Keratinocyte (primary cell): ENCODE measurements at regions not wholly inside any gene's neighbourhood (a gene's known extent, or its start where the extent isn't known, plus 50 kb on each side); places are given as distances from the start of the nearest gene placed in this dataset.

Experiments
- EZH2 ChIP-seq: IDR thresholded peaks from one replicate; pipeline ENCODE4 v1.6.1; 2012; ENCODE audit warnings: inconsistent platforms, mild to moderate bottlenecking, low read length, moderate library complexity
- TF ChIP-seq, protein P1 (sequence below), 3 experiments: IDR thresholded peaks in 1 of 3; conservative IDR thresholded peaks in 1 of 3; optimal IDR thresholded peaks in 1 of 3; 2 replicates in 2 of 3; 3 replicates in 1 of 3; pipeline versions ENCODE3 to v1.5.1; 2011; ENCODE audit warnings: low read length in 3 of 3, mild to moderate bottlenecking in 3 of 3, moderate library complexity in 2 of 3, control low read depth in 1 of 3, inconsistent platforms in 1 of 3; ENCODE audit not compliant: insufficient read depth in 2 of 3; ENCODE audit errors: extremely low read depth in 1 of 3

DNA sequence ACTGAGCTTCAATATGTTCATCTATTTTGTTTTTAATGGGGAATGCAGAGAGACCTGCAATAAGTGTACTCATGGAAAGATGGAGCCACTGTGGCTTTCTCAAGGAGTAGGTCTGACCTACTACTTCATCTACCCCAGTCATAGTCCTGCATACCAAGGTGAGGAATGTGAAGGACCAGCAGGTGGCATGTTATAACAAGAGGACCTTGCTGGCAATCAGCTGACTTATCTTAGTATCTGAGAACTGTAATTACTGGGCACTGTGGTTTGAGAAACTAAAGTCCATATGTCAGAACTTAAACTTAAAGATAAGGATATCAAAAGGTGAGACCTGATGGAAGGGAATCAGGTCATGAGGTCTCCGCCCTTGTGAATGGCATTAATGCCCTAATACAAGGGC is 1104.2 kb downstream of the BCL11A start:
- TF ChIP-seq, protein P1, sequence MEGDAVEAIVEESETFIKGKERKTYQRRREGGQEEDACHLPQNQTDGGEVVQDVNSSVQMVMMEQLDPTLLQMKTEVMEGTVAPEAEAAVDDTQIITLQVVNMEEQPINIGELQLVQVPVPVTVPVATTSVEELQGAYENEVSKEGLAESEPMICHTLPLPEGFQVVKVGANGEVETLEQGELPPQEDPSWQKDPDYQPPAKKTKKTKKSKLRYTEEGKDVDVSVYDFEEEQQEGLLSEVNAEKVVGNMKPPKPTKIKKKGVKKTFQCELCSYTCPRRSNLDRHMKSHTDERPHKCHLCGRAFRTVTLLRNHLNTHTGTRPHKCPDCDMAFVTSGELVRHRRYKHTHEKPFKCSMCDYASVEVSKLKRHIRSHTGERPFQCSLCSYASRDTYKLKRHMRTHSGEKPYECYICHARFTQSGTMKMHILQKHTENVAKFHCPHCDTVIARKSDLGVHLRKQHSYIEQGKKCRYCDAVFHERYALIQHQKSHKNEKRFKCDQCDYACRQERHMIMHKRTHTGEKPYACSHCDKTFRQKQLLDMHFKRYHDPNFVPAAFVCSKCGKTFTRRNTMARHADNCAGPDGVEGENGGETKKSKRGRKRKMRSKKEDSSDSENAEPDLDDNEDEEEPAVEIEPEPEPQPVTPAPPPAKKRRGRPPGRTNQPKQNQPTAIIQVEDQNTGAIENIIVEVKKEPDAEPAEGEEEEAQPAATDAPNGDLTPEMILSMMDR (optimal IDR thresholded peaks at IDR 0.05 in 1 of 3, IDR thresholded peaks at IDR 0.05 in 1 of 3, conservative IDR thresholded peaks at IDR 0.05 in 1 of 3; ENCODE audit: extremely low read depth in 1 of 3, insufficient read depth in 2 of 3, low read length in 3 of 3): peak in 2 of 3 experiments; percentile 11 to 43
- no peak for TF ChIP-seq EZH2
